DND-41 (cell line): ENCODE measurements at regions not wholly inside any gene's neighbourhood (a gene's known extent, or its start where the extent isn't known, plus 50 kb on each side); places are given as distances from the start of the nearest gene placed in this dataset.

Experiments used
- EZH2 ChIP-seq: IDR thresholded peaks from 3 replicates; pipeline ENCODE4 v1.6.1; 2012; ENCODE audit warnings: borderline replicate concordance, low read depth, mild to moderate bottlenecking, moderate library complexity, low read length, inconsistent platforms; ENCODE audit not compliant: severe bottlenecking
- TF ChIP-seq, protein P1 (sequence below): IDR thresholded peaks from 2 replicates; pipeline ENCODE4 v1.5.1; 2012; ENCODE audit warnings: borderline replicate concordance, low read length, moderate library complexity, mild to moderate bottlenecking; ENCODE audit not compliant: poor library complexity, severe bottlenecking; ENCODE audit errors: extremely low read depth

- TF ChIP-seq, protein P1, sequence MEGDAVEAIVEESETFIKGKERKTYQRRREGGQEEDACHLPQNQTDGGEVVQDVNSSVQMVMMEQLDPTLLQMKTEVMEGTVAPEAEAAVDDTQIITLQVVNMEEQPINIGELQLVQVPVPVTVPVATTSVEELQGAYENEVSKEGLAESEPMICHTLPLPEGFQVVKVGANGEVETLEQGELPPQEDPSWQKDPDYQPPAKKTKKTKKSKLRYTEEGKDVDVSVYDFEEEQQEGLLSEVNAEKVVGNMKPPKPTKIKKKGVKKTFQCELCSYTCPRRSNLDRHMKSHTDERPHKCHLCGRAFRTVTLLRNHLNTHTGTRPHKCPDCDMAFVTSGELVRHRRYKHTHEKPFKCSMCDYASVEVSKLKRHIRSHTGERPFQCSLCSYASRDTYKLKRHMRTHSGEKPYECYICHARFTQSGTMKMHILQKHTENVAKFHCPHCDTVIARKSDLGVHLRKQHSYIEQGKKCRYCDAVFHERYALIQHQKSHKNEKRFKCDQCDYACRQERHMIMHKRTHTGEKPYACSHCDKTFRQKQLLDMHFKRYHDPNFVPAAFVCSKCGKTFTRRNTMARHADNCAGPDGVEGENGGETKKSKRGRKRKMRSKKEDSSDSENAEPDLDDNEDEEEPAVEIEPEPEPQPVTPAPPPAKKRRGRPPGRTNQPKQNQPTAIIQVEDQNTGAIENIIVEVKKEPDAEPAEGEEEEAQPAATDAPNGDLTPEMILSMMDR: no peak
- no peak for TF ChIP-seq EZH2
Observed at GRCh38 chr6:134397676-134398075, 79.8 kb upstream of the SGK1 start.
